DND-41 (cell line): ENCODE measurements at regions not wholly inside any gene's neighbourhood (a gene's known extent, or its start where the extent isn't known, plus 50 kb on each side); places are given as distances from the start of the nearest gene placed in this dataset.

Experiments
- EZH2 ChIP-seq: IDR thresholded peaks from 3 replicates; pipeline ENCODE4 v1.6.1; 2012; ENCODE audit warnings: borderline replicate concordance, low read depth, mild to moderate bottlenecking, moderate library complexity, low read length, inconsistent platforms; ENCODE audit not compliant: severe bottlenecking
- TF ChIP-seq, protein P1 (sequence below): IDR thresholded peaks from 2 replicates; pipeline ENCODE4 v1.5.1; 2012; ENCODE audit warnings: borderline replicate concordance, low read length, moderate library complexity, mild to moderate bottlenecking; ENCODE audit not compliant: poor library complexity, severe bottlenecking; ENCODE audit errors: extremely low read depth

DNA sequence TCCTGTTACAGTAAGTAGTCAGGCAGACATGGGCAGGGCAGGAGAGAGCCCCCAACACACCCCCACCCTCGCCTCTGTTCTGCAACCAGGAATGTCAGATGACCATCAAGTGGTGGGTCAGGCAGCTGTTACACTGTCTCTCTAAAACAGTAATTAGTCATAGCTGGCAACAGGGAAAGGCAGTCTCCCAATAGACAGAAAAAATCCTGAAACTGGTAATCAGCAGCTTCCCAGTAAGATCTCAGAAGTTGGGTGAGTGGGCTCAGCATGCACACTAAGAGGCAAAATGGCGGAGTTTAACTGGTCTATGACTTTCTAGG lies 90.2 kb downstream of the C5orf15 start:
- TF ChIP-seq, protein P1, sequence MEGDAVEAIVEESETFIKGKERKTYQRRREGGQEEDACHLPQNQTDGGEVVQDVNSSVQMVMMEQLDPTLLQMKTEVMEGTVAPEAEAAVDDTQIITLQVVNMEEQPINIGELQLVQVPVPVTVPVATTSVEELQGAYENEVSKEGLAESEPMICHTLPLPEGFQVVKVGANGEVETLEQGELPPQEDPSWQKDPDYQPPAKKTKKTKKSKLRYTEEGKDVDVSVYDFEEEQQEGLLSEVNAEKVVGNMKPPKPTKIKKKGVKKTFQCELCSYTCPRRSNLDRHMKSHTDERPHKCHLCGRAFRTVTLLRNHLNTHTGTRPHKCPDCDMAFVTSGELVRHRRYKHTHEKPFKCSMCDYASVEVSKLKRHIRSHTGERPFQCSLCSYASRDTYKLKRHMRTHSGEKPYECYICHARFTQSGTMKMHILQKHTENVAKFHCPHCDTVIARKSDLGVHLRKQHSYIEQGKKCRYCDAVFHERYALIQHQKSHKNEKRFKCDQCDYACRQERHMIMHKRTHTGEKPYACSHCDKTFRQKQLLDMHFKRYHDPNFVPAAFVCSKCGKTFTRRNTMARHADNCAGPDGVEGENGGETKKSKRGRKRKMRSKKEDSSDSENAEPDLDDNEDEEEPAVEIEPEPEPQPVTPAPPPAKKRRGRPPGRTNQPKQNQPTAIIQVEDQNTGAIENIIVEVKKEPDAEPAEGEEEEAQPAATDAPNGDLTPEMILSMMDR, result no peak
- no peak for TF ChIP-seq EZH2
